Upper lobe of left lung (tissue), 4 donors: ENCODE measurements at regions not wholly inside any gene's neighbourhood (a gene's known extent, or its start where the extent isn't known, plus 50 kb on each side); places are given as distances from the start of the nearest gene placed in this dataset.

Experiments used
- CTCF ChIP-seq, 6 experiments: fragments of 450-650 bp in 4 of 6; fragments of 200-600 bp in 2 of 6; sonication (generic) in 2 of 6; IDR thresholded peaks; one replicate each; pipeline ENCODE4 v1.5.1; 2016 to 2019; ENCODE audit warnings: antibody characterized with exemption in 6 of 6
- EP300 ChIP-seq, 4 donors: sonication (generic); formaldehyde crosslinking; IDR thresholded peaks; one replicate each; pipeline ENCODE4 v1.5.1; 2017; ENCODE audit warnings: antibody characterized with exemption in 4 of 4, control low read depth in 2 of 4
- POLR2A ChIP-seq, 4 donors: fragments of 450-650 bp; IDR thresholded peaks; one replicate each; pipeline ENCODE4 v1.5.1; 2016 to 2017; ENCODE audit warnings: antibody characterized with exemption in 4 of 4, mild to moderate bottlenecking in 2 of 4
- POLR2AphosphoS5 ChIP-seq, 2 donors: sonication (generic); formaldehyde crosslinking; IDR thresholded peaks; one replicate each; pipeline ENCODE4 v1.5.1; 2017; ENCODE audit warnings: antibody characterized with exemption in 2 of 2

GRCh38 chr13:107118506-107118905, 550.6 kb upstream of the ARGLU1 start:
- TF ChIP-seq POLR2A (IDR thresholded peaks at IDR 0.05) (no peak), CTCF (IDR thresholded peaks at IDR 0.05) (no peak), EP300 (IDR thresholded peaks at IDR 0.05) (no peak), POLR2AphosphoS5 (IDR thresholded peaks at IDR 0.05) (no peak)
